GM23338 (cell line): ENCODE measurements at regions not wholly inside any gene's neighbourhood (a gene's known extent, or its start where the extent isn't known, plus 50 kb on each side); places are given as distances from the start of the nearest gene placed in this dataset.

Experiments
- ATAC-seq: fragments of 200-7000 bp; cut with Tn5 transposase; 3 replicates; pipeline ENCODE4 v1.9.1; 2020
- DNase-seq: peaks from one replicate; pipeline ENCODE4 v3.0.0-alpha.2; 2015; ENCODE audit warnings: low spot score
- H2AFZ ChIP-seq: fragments of 200-600 bp; sonication (generic); 2 replicates; pipeline ENCODE4 v1.8.0; 2016; ENCODE audit warnings: antibody characterized with exemption, mild to moderate bottlenecking, moderate library complexity
- H3F3A ChIP-seq: fragments of 200-600 bp; sonication (generic); replicated peaks from 2 replicates; pipeline ENCODE4 v1.8.0; 2017; ENCODE audit warnings: antibody characterized with exemption, mixed run types, low read depth
- H3K27ac ChIP-seq: fragments of 200-600 bp; sonication (generic); 2 replicates; pipeline ENCODE4 v1.6.1; 2016; ENCODE audit warnings: low read depth
- H3K27me3 ChIP-seq: fragments of 200-600 bp; sonication (generic); 2 replicates; pipeline ENCODE4 v1.8.0; 2016; ENCODE audit warnings: mild to moderate bottlenecking, mixed run types, moderate library complexity; ENCODE audit not compliant: insufficient read depth
- H3K36me3 ChIP-seq: fragments of 200-600 bp; sonication (generic); 2 replicates; pipeline ENCODE4 v1.8.0; 2016; ENCODE audit warnings: mild to moderate bottlenecking; ENCODE audit not compliant: insufficient read depth
- H3K4me1 ChIP-seq: fragments of 200-600 bp; sonication (generic); 2 replicates; pipeline ENCODE4 v1.8.0; 2016; ENCODE audit warnings: mild to moderate bottlenecking, moderate library complexity; ENCODE audit not compliant: insufficient read depth
- H3K4me2 ChIP-seq: fragments of 200-600 bp; sonication (generic); 2 replicates; pipeline ENCODE4 v1.7.1; 2017; ENCODE audit warnings: mixed run types
- H3K4me3 ChIP-seq: fragments of 200-600 bp; sonication (generic); 2 replicates; pipeline ENCODE4 v1.6.1; 2016; ENCODE audit warnings: mixed run types
- H3K79me2 ChIP-seq: fragments of 200-600 bp; sonication (generic); replicated peaks from 2 replicates; pipeline ENCODE4 v1.8.0; 2017; ENCODE audit warnings: mild to moderate bottlenecking; ENCODE audit not compliant: insufficient read depth
- H3K9me2 ChIP-seq: fragments of 200-600 bp; sonication (generic); 2 replicates; pipeline ENCODE4 v1.8.0; 2017; ENCODE audit not compliant: insufficient read depth
- H4K20me1 ChIP-seq: fragments of 200-600 bp; sonication (generic); replicated peaks from 2 replicates; pipeline ENCODE4 v1.8.0; 2017; ENCODE audit warnings: mild to moderate bottlenecking; ENCODE audit not compliant: insufficient read depth
- H3K27ac Mint-ChIP-seq: 2 replicates; pipeline ENCODE4 v1.8.0; 2020; ENCODE audit warnings: inconsistent platforms, mild to moderate bottlenecking, moderate library complexity, mixed read lengths
- H3K27me3 Mint-ChIP-seq: 3 replicates; pipeline ENCODE4 v1.8.0; 2022; ENCODE audit warnings: low read depth, mild to moderate bottlenecking, moderate library complexity, mixed read lengths, inconsistent platforms; ENCODE audit not compliant: insufficient read depth, poor library complexity
- H3K36me3 Mint-ChIP-seq: 3 replicates; pipeline ENCODE4 v1.8.0; 2021; ENCODE audit warnings: low read depth, mild to moderate bottlenecking, inconsistent platforms, moderate library complexity, mixed read lengths
- H3K4me1 Mint-ChIP-seq: 3 replicates; pipeline ENCODE4 v1.8.0; 2020; ENCODE audit warnings: mild to moderate bottlenecking, inconsistent platforms, mixed read lengths
- H3K4me3 Mint-ChIP-seq: 3 replicates; pipeline ENCODE4 v1.8.0; 2021; ENCODE audit warnings: moderate library complexity, mild to moderate bottlenecking, inconsistent platforms, mixed read lengths
- H3K9me3 Mint-ChIP-seq: 3 replicates; pipeline ENCODE4 v1.8.0; 2020; ENCODE audit warnings: moderate library complexity, mild to moderate bottlenecking, inconsistent platforms, mixed read lengths
- CREB1 ChIP-seq: fragments of 250-450 bp; sonication (Bioruptor Pico); IDR thresholded peaks from 2 replicates; pipeline ENCODE4 v1.5.0; 2020; ENCODE audit warnings: low read depth, mild to moderate bottlenecking, moderate library complexity
- ETS1 ChIP-seq: IDR thresholded peaks from 2 replicates; pipeline ENCODE4 v1.6.1; 2016; ENCODE audit warnings: antibody characterized with exemption
- EZH2 ChIP-seq: fragments of 200-600 bp; sonication (generic); IDR thresholded peaks from one replicate; pipeline ENCODE4 v1.8.0; 2017; ENCODE audit warnings: antibody characterized with exemption, mild to moderate bottlenecking, low read depth; ENCODE audit not compliant: unreplicated experiment
- EZH2phosphoT487 ChIP-seq: fragments of 200-600 bp; sonication (generic); IDR thresholded peaks from one replicate; pipeline ENCODE4 v1.8.1; 2018; ENCODE audit warnings: antibody characterized with exemption; ENCODE audit not compliant: unreplicated experiment
- JUNB ChIP-seq: IDR thresholded peaks from one replicate; pipeline ENCODE4 v1.6.1; 2016; ENCODE audit warnings: antibody characterized with exemption; ENCODE audit not compliant: unreplicated experiment
- NANOG ChIP-seq: IDR thresholded peaks from 2 replicates; pipeline ENCODE4 v1.6.1; 2016; ENCODE audit warnings: antibody characterized with exemption, borderline replicate concordance
- REST ChIP-seq: IDR thresholded peaks from one replicate; pipeline ENCODE4 v1.6.1; 2018; ENCODE audit warnings: antibody characterized with exemption; ENCODE audit not compliant: unreplicated experiment
- STAT1 ChIP-seq: IDR thresholded peaks from one replicate; pipeline ENCODE4 v1.6.1; 2016; ENCODE audit warnings: antibody characterized with exemption; ENCODE audit not compliant: unreplicated experiment
- ZNF114 ChIP-seq: fragments of 250-450 bp; sonication (Bioruptor Pico); IDR thresholded peaks from 2 replicates; pipeline ENCODE4 v1.5.0; 2020; ENCODE audit warnings: mild to moderate bottlenecking, moderate library complexity
- ZNF331 ChIP-seq: fragments of 250-450 bp; sonication (Bioruptor Pico); IDR thresholded peaks from 2 replicates; pipeline ENCODE4 v1.5.0; 2020; ENCODE audit warnings: low read depth, mild to moderate bottlenecking, moderate library complexity
- ZNF462 ChIP-seq: fragments of 250-450 bp; sonication (Bioruptor Pico); IDR thresholded peaks from 2 replicates; pipeline ENCODE4 v1.5.0; 2020; ENCODE audit warnings: mild to moderate bottlenecking, moderate library complexity
- TF ChIP-seq, protein P1 (sequence below), 2 experiments: fragments of 200-600 bp in 1 of 2; sonication (generic) in 1 of 2; conservative IDR thresholded peaks; 2 replicates each; pipeline versions ENCODE4 v1.5.1 to v1.6.1; 2016 to 2017; ENCODE audit warnings: antibody characterized with exemption in 2 of 2, low read depth in 2 of 2, mild to moderate bottlenecking in 2 of 2, moderate library complexity in 1 of 2

DNA sequence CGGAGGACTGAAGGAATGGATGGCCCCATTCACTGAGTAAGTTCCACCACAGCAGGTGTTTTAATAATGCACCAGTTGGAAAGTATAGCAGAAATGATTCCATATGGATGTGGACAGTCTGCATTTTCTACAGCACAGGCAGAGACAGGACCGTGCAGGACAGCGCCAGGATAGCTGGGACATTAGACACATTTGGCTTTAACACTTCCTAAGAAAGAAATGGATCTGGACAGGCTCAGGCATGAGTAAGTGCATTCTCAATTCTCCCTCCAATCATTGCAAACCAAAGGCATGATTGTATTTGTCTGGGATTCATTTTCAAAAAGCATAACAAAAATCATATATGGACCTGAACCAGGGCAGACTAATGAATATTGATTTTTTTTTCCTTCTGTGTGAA is 233.0 kb upstream of the POU2AF2 start (continued):
- TF ChIP-seq ETS1 (no peak), EZH2 (no peak), JUNB (no peak), ZNF331 (CRISPR knock-in tag) (no peak), CREB1 (no peak)

GRCh38 chr11:111011275-111011594 is 234.3 kb upstream of the POU2AF2 start:
- H3K9me3 Mint-ChIP-seq = no peaks in the 10 kb centered on the region
- TF ChIP-seq EZH2phosphoT487 = no peak
- TF ChIP-seq EZH2 = no peak
- no peak for TF ChIP-seq ZNF114 (CRISPR knock-in tag)
- no peak for TF ChIP-seq ZNF331 (CRISPR knock-in tag)
- TF ChIP-seq ETS1 = no peak
- no peak for TF ChIP-seq JUNB
- TF ChIP-seq REST = no peak
- no peak for TF ChIP-seq NANOG
- no peak for TF ChIP-seq CREB1
- no peak for TF ChIP-seq STAT1
- TF ChIP-seq, protein P1, sequence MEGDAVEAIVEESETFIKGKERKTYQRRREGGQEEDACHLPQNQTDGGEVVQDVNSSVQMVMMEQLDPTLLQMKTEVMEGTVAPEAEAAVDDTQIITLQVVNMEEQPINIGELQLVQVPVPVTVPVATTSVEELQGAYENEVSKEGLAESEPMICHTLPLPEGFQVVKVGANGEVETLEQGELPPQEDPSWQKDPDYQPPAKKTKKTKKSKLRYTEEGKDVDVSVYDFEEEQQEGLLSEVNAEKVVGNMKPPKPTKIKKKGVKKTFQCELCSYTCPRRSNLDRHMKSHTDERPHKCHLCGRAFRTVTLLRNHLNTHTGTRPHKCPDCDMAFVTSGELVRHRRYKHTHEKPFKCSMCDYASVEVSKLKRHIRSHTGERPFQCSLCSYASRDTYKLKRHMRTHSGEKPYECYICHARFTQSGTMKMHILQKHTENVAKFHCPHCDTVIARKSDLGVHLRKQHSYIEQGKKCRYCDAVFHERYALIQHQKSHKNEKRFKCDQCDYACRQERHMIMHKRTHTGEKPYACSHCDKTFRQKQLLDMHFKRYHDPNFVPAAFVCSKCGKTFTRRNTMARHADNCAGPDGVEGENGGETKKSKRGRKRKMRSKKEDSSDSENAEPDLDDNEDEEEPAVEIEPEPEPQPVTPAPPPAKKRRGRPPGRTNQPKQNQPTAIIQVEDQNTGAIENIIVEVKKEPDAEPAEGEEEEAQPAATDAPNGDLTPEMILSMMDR (conservative IDR thresholded peaks at IDR 0.05; ENCODE audit: low read depth in 2 of 2) = no peak
- TF ChIP-seq ZNF462 (CRISPR knock-in tag) = no peak
- H3K36me3 Mint-ChIP-seq = no peaks in the 10 kb centered on the region
- H3K36me3 ChIP-seq = no peaks in the 10 kb centered on the region
- no peak overlapping the region for H2AFZ ChIP-seq
- no peak overlapping the region for H3K27ac ChIP-seq
- H3F3A ChIP-seq = no peaks in the 10 kb centered on the region
- no peaks in the 10 kb centered on the region for H3K27me3 ChIP-seq
- H4K20me1 ChIP-seq = no peaks in the 10 kb centered on the region
- H3K27me3 Mint-ChIP-seq = peaks cover 2% of the 10 kb centered on the region
- no peak overlapping the region for H3K27ac Mint-ChIP-seq
- no peak overlapping the region for H3K4me3 Mint-ChIP-seq
- no peaks in the 10 kb centered on the region for H3K4me1 Mint-ChIP-seq
- no peak for DNase-seq
- peaks cover 9% of the 10 kb centered on the region for H3K9me2 ChIP-seq
- no peak overlapping the region for H3K4me2 ChIP-seq
- ATAC-seq = no peak
- H3K4me3 ChIP-seq = no peak overlapping the region
- peaks cover 5% of the 10 kb centered on the region; the same call in 1 of the 2 replicates for H3K4me1 ChIP-seq
- no peaks in the 10 kb centered on the region for H3K79me2 ChIP-seq
